Sigmoid colon (tissue), 6 donors: ENCODE measurements at regions not wholly inside any gene's neighbourhood (a gene's known extent, or its start where the extent isn't known, plus 50 kb on each side); places are given as distances from the start of the nearest gene placed in this dataset.
A peak's percentile ranks its signal among the peaks of the same experiment; 100 is the strongest.

Experiments
- DNase-seq: peaks from one replicate; pipeline ENCODE4 v3.0.0-alpha.2; 2019
- H3K27ac ChIP-seq, 4 donors: fragments of 200-600 bp; sonication (generic); one replicate each; pipeline ENCODE4 v1.5.1; 2016 to 2019; ENCODE audit warnings: mild to moderate bottlenecking in 1 of 4
- H3K27me3 ChIP-seq, 3 donors: fragments of 200-600 bp; sonication (generic); one replicate each; pipeline ENCODE4 v1.5.1; 2019; ENCODE audit warnings: mild to moderate bottlenecking in 1 of 3
- H3K36me3 ChIP-seq, 4 donors: fragments of 200-600 bp; sonication (generic); one replicate each; pipeline ENCODE4 v1.5.1; 2016 to 2019
- H3K4me1 ChIP-seq, 4 donors: fragments of 200-600 bp; sonication (generic); one replicate each; pipeline ENCODE4 v1.5.1; 2017 to 2019
- H3K4me3 ChIP-seq, 4 donors: fragments of 200-600 bp; sonication (generic); one replicate each; pipeline ENCODE4 v1.5.1; 2017 to 2019; ENCODE audit warnings: mild to moderate bottlenecking in 2 of 4, moderate library complexity in 1 of 4
- H3K9me3 ChIP-seq, 4 donors: fragments of 200-600 bp in 3 of 4; sonication (generic) in 3 of 4; one replicate each; pipeline versions ENCODE4 v1.5.1 to v1.6.1; 2013 to 2019
- EP300 ChIP-seq, 4 donors: sonication (generic); formaldehyde crosslinking; IDR thresholded peaks; one replicate each; pipeline ENCODE4 v1.6.1; 2017; ENCODE audit warnings: antibody characterized with exemption in 4 of 4
- POLR2A ChIP-seq, 2 donors: fragments of 450-650 bp; IDR thresholded peaks; one replicate each; pipeline ENCODE4 v1.6.1; 2016; ENCODE audit warnings: antibody characterized with exemption in 2 of 2, mild to moderate bottlenecking in 2 of 2, moderate library complexity in 2 of 2
- POLR2AphosphoS5 ChIP-seq, 4 donors: sonication (generic); formaldehyde crosslinking; IDR thresholded peaks; one replicate each; pipeline ENCODE4 v1.6.1; 2017; ENCODE audit warnings: antibody characterized with exemption in 4 of 4
- WGBS, 2 donors: extraction: QIAGEN DNeasy Blood & Tissue Kit; methylation state at CpG; one replicate each; pipeline ENCODE4 v1.1.7; 2013; 5-methylcytosine and 5-hydroxymethylcytosine counted together
- intact Hi-C: fragments of 100-400 bp; cut with DNase I; formaldehyde crosslinking; loops from one replicate; pipeline ENCODE4 v1.15.1; 2023
- TF ChIP-seq, protein P1 (sequence below), 4 experiments: fragments of 450-650 bp in 3 of 4; fragments of 200-600 bp in 1 of 4; IDR thresholded peaks; one replicate each; pipeline ENCODE4 v1.5.1; 2016 to 2019; ENCODE audit warnings: antibody characterized with exemption in 4 of 4, mild to moderate bottlenecking in 3 of 4, moderate library complexity in 2 of 4
- donor health status: healthy with polysubstance abuse.
- donor health status: healthy.

- no peak for DNase-seq
- Histone ChIP-seq H3K27ac (peak overlapping the region; percentile 16 to 56 (median 36)), H3K9me3 (no peaks in the 10 kb centered on the region), H3K4me3 (no peak overlapping the region), H3K4me1 (peaks cover 0 to 17% (median 15%) of the 10 kb centered on the region in 4 donors), H3K36me3 (no peaks in the 10 kb centered on the region), H3K27me3 (no peaks in the 10 kb centered on the region)
- WGBS, 2 donors = 73 to 80% methylated on average over 5 of the region's 5 CpGs
- no peak for TF ChIP-seq POLR2A (IDR thresholded peaks at IDR 0.05)
- peak in 1 of 4 donors; percentile 56 for TF ChIP-seq POLR2AphosphoS5 (IDR thresholded peaks at IDR 0.05)
- TF ChIP-seq, protein P1, sequence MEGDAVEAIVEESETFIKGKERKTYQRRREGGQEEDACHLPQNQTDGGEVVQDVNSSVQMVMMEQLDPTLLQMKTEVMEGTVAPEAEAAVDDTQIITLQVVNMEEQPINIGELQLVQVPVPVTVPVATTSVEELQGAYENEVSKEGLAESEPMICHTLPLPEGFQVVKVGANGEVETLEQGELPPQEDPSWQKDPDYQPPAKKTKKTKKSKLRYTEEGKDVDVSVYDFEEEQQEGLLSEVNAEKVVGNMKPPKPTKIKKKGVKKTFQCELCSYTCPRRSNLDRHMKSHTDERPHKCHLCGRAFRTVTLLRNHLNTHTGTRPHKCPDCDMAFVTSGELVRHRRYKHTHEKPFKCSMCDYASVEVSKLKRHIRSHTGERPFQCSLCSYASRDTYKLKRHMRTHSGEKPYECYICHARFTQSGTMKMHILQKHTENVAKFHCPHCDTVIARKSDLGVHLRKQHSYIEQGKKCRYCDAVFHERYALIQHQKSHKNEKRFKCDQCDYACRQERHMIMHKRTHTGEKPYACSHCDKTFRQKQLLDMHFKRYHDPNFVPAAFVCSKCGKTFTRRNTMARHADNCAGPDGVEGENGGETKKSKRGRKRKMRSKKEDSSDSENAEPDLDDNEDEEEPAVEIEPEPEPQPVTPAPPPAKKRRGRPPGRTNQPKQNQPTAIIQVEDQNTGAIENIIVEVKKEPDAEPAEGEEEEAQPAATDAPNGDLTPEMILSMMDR (IDR thresholded peaks at IDR 0.05) = no peak
- peak in 1 of 4 donors; percentile 35 for TF ChIP-seq EP300 (IDR thresholded peaks at IDR 0.05)
- intact Hi-C loops = no loop called here
Measured at GRCh38 chr7:46739518-46740234, 818.6 kb upstream of the IGFBP3 start.

DNA sequence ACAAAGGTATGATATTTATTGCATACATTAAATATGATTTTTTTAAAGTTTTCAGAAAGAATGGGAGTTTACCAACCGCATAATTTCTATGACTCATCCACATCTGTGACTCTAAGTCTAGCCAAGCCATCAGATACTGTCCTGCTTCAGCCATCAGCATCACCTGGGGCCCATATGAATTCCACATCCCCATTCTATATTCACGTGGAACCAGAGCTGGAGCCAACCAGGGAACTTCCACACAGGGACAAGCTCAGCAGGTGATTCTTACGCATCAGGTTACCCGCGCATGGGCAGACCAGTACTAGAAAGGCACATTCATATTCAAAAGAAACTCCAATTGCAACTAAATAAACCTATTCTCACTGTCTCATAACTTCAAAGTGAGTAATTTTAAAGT lies 817.7 kb upstream of the IGFBP3 start:
- Histone ChIP-seq H3K4me3 (no peak overlapping the region), H3K4me1 (peaks cover 0 to 17% (median 15%) of the 10 kb centered on the region in 4 donors), H3K27ac (no peak overlapping the region), H3K9me3 (no peaks in the 10 kb centered on the region), H3K36me3 (no peaks in the 10 kb centered on the region), H3K27me3 (no peaks in the 10 kb centered on the region)
- DNase-seq = no peak
- TF ChIP-seq POLR2A (IDR thresholded peaks at IDR 0.05) = no peak
- no peak for TF ChIP-seq EP300 (IDR thresholded peaks at IDR 0.05)
- TF ChIP-seq POLR2AphosphoS5 (IDR thresholded peaks at IDR 0.05) = no peak
- TF ChIP-seq, protein P1 (IDR thresholded peaks at IDR 0.05) = no peak
- 89 to 94% methylated on average over 5 of the region's 5 CpGs for WGBS, 2 donors
- intact Hi-C loops = no loop called here

DNA sequence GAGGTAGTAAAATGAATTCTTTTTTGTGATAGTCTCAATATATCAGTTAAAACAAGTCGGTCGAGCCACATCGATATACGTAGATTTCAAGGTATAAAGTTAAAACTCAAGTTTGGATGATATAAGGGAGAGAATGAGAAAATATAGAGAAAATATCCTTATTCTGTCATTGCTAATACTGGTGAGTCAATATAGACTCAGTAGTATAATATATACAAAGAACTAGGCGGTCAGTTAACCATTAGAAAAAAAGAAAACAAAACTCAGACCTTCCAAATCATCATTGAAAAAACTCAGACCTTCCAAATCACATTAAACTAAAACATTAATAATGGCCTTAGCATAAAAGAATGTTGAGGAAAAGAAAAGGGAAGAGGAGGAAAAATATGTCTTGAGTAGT lies 817.1 kb upstream of the IGFBP3 start:
- intact Hi-C loops = no loop called here
- Histone ChIP-seq H3K36me3 (no peaks in the 10 kb centered on the region), H3K27me3 (no peaks in the 10 kb centered on the region), H3K9me3 (no peaks in the 10 kb centered on the region), H3K4me1 (peaks cover 0 to 17% (median 15%) of the 10 kb centered on the region in 4 donors), H3K27ac (no peak overlapping the region), H3K4me3 (no peak overlapping the region)
- 94 to 96% methylated on average over 5 of the region's 5 CpGs for WGBS, 2 donors
- TF ChIP-seq, protein P1 (IDR thresholded peaks at IDR 0.05) = no peak
- no peak for DNase-seq

GRCh38 chr7:46725838-46726237 lies 804.8 kb upstream of the IGFBP3 start:
- intact Hi-C loops = no loop called here
- H3K9me3 ChIP-seq = peaks cover 0 to 3% (median under 1%) of the 10 kb centered on the region in 4 donors
- H3K27ac ChIP-seq = no peak overlapping the region
- TF ChIP-seq EP300 (IDR thresholded peaks at IDR 0.05) (no peak), POLR2A (IDR thresholded peaks at IDR 0.05) (no peak), POLR2AphosphoS5 (IDR thresholded peaks at IDR 0.05) (no peak)
- TF ChIP-seq, protein P1 (IDR thresholded peaks at IDR 0.05) = no peak
- no peaks in the 10 kb centered on the region for H3K27me3 ChIP-seq
- no peaks in the 10 kb centered on the region for H3K36me3 ChIP-seq
- no peak for DNase-seq
- no peak overlapping the region for H3K4me3 ChIP-seq
- no peaks in the 10 kb centered on the region for H3K4me1 ChIP-seq

GRCh38 chr7:46725136-46725535 lies 804.1 kb upstream of the IGFBP3 start:
- intact Hi-C loops = no loop called here

More at GRCh38 chr7:46725136-46725535, 804.1 kb upstream of the IGFBP3 start:
- Histone ChIP-seq H3K4me3 (no peak overlapping the region), H3K36me3 (no peaks in the 10 kb centered on the region), H3K27me3 (no peaks in the 10 kb centered on the region), H3K27ac (no peak overlapping the region), H3K4me1 (no peaks in the 10 kb centered on the region), H3K9me3 (peaks cover 0 to 3% (median under 1%) of the 10 kb centered on the region in 4 donors)
- TF ChIP-seq POLR2AphosphoS5 (IDR thresholded peaks at IDR 0.05) = no peak
- TF ChIP-seq, protein P1 (IDR thresholded peaks at IDR 0.05) = no peak
- no peak for TF ChIP-seq EP300 (IDR thresholded peaks at IDR 0.05)
- TF ChIP-seq POLR2A (IDR thresholded peaks at IDR 0.05) = no peak
- DNase-seq = no peak
- WGBS, 2 donors = 89 to 92% methylated on average over 2 of the region's 2 CpGs
